GM23338 (cell line): ENCODE measurements at regions not wholly inside any gene's neighbourhood (a gene's known extent, or its start where the extent isn't known, plus 50 kb on each side); places are given as distances from the start of the nearest gene placed in this dataset.

Experiments
- ATAC-seq: fragments of 200-7000 bp; cut with Tn5 transposase; 3 replicates; pipeline ENCODE4 v1.9.1; 2020
- DNase-seq: peaks from one replicate; pipeline ENCODE4 v3.0.0-alpha.2; 2015; ENCODE audit warnings: low spot score
- H2AFZ ChIP-seq: fragments of 200-600 bp; sonication (generic); 2 replicates; pipeline ENCODE4 v1.8.0; 2016; ENCODE audit warnings: antibody characterized with exemption, mild to moderate bottlenecking, moderate library complexity
- H3F3A ChIP-seq: fragments of 200-600 bp; sonication (generic); replicated peaks from 2 replicates; pipeline ENCODE4 v1.8.0; 2017; ENCODE audit warnings: antibody characterized with exemption, mixed run types, low read depth
- H3K27ac ChIP-seq: fragments of 200-600 bp; sonication (generic); 2 replicates; pipeline ENCODE4 v1.6.1; 2016; ENCODE audit warnings: low read depth
- H3K27me3 ChIP-seq: fragments of 200-600 bp; sonication (generic); 2 replicates; pipeline ENCODE4 v1.8.0; 2016; ENCODE audit warnings: mild to moderate bottlenecking, mixed run types, moderate library complexity; ENCODE audit not compliant: insufficient read depth
- H3K36me3 ChIP-seq: fragments of 200-600 bp; sonication (generic); 2 replicates; pipeline ENCODE4 v1.8.0; 2016; ENCODE audit warnings: mild to moderate bottlenecking; ENCODE audit not compliant: insufficient read depth
- H3K4me1 ChIP-seq: fragments of 200-600 bp; sonication (generic); 2 replicates; pipeline ENCODE4 v1.8.0; 2016; ENCODE audit warnings: mild to moderate bottlenecking, moderate library complexity; ENCODE audit not compliant: insufficient read depth
- H3K4me2 ChIP-seq: fragments of 200-600 bp; sonication (generic); 2 replicates; pipeline ENCODE4 v1.7.1; 2017; ENCODE audit warnings: mixed run types
- H3K4me3 ChIP-seq: fragments of 200-600 bp; sonication (generic); 2 replicates; pipeline ENCODE4 v1.6.1; 2016; ENCODE audit warnings: mixed run types
- H3K79me2 ChIP-seq: fragments of 200-600 bp; sonication (generic); replicated peaks from 2 replicates; pipeline ENCODE4 v1.8.0; 2017; ENCODE audit warnings: mild to moderate bottlenecking; ENCODE audit not compliant: insufficient read depth
- H3K9me2 ChIP-seq: fragments of 200-600 bp; sonication (generic); 2 replicates; pipeline ENCODE4 v1.8.0; 2017; ENCODE audit not compliant: insufficient read depth
- H4K20me1 ChIP-seq: fragments of 200-600 bp; sonication (generic); replicated peaks from 2 replicates; pipeline ENCODE4 v1.8.0; 2017; ENCODE audit warnings: mild to moderate bottlenecking; ENCODE audit not compliant: insufficient read depth
- H3K27ac Mint-ChIP-seq: 2 replicates; pipeline ENCODE4 v1.8.0; 2020; ENCODE audit warnings: inconsistent platforms, mild to moderate bottlenecking, moderate library complexity, mixed read lengths
- H3K27me3 Mint-ChIP-seq: 3 replicates; pipeline ENCODE4 v1.8.0; 2022; ENCODE audit warnings: low read depth, mild to moderate bottlenecking, moderate library complexity, mixed read lengths, inconsistent platforms; ENCODE audit not compliant: insufficient read depth, poor library complexity
- H3K36me3 Mint-ChIP-seq: 3 replicates; pipeline ENCODE4 v1.8.0; 2021; ENCODE audit warnings: low read depth, mild to moderate bottlenecking, inconsistent platforms, moderate library complexity, mixed read lengths
- H3K4me1 Mint-ChIP-seq: 3 replicates; pipeline ENCODE4 v1.8.0; 2020; ENCODE audit warnings: mild to moderate bottlenecking, inconsistent platforms, mixed read lengths
- H3K4me3 Mint-ChIP-seq: 3 replicates; pipeline ENCODE4 v1.8.0; 2021; ENCODE audit warnings: moderate library complexity, mild to moderate bottlenecking, inconsistent platforms, mixed read lengths
- H3K9me3 Mint-ChIP-seq: 3 replicates; pipeline ENCODE4 v1.8.0; 2020; ENCODE audit warnings: moderate library complexity, mild to moderate bottlenecking, inconsistent platforms, mixed read lengths
- CREB1 ChIP-seq: fragments of 250-450 bp; sonication (Bioruptor Pico); IDR thresholded peaks from 2 replicates; pipeline ENCODE4 v1.5.0; 2020; ENCODE audit warnings: low read depth, mild to moderate bottlenecking, moderate library complexity
- CTCF ChIP-seq, 2 experiments: fragments of 200-600 bp in 1 of 2; sonication (generic) in 1 of 2; conservative IDR thresholded peaks; 2 replicates each; pipeline versions ENCODE4 v1.5.1 to v1.6.1; 2016 to 2017; ENCODE audit warnings: antibody characterized with exemption in 2 of 2, low read depth in 2 of 2, mild to moderate bottlenecking in 2 of 2, moderate library complexity in 1 of 2
- ETS1 ChIP-seq: IDR thresholded peaks from 2 replicates; pipeline ENCODE4 v1.6.1; 2016; ENCODE audit warnings: antibody characterized with exemption
- EZH2 ChIP-seq: fragments of 200-600 bp; sonication (generic); IDR thresholded peaks from one replicate; pipeline ENCODE4 v1.8.0; 2017; ENCODE audit warnings: antibody characterized with exemption, mild to moderate bottlenecking, low read depth; ENCODE audit not compliant: unreplicated experiment
- EZH2phosphoT487 ChIP-seq: fragments of 200-600 bp; sonication (generic); IDR thresholded peaks from one replicate; pipeline ENCODE4 v1.8.1; 2018; ENCODE audit warnings: antibody characterized with exemption; ENCODE audit not compliant: unreplicated experiment
- JUNB ChIP-seq: IDR thresholded peaks from one replicate; pipeline ENCODE4 v1.6.1; 2016; ENCODE audit warnings: antibody characterized with exemption; ENCODE audit not compliant: unreplicated experiment
- NANOG ChIP-seq: IDR thresholded peaks from 2 replicates; pipeline ENCODE4 v1.6.1; 2016; ENCODE audit warnings: antibody characterized with exemption, borderline replicate concordance
- POLR2AphosphoS5 ChIP-seq: IDR thresholded peaks from 2 replicates; pipeline ENCODE4 v1.6.1; 2016; ENCODE audit warnings: antibody characterized with exemption, low read depth
- REST ChIP-seq: IDR thresholded peaks from one replicate; pipeline ENCODE4 v1.6.1; 2018; ENCODE audit warnings: antibody characterized with exemption; ENCODE audit not compliant: unreplicated experiment
- STAT1 ChIP-seq: IDR thresholded peaks from one replicate; pipeline ENCODE4 v1.6.1; 2016; ENCODE audit warnings: antibody characterized with exemption; ENCODE audit not compliant: unreplicated experiment
- ZNF114 ChIP-seq: fragments of 250-450 bp; sonication (Bioruptor Pico); IDR thresholded peaks from 2 replicates; pipeline ENCODE4 v1.5.0; 2020; ENCODE audit warnings: mild to moderate bottlenecking, moderate library complexity
- ZNF331 ChIP-seq: fragments of 250-450 bp; sonication (Bioruptor Pico); IDR thresholded peaks from 2 replicates; pipeline ENCODE4 v1.5.0; 2020; ENCODE audit warnings: low read depth, mild to moderate bottlenecking, moderate library complexity
- TF ChIP-seq, protein P1 (sequence below): fragments of 250-450 bp; sonication (Bioruptor Pico); IDR thresholded peaks from 2 replicates; pipeline ENCODE4 v1.5.0; 2020; ENCODE audit warnings: mild to moderate bottlenecking, moderate library complexity

GRCh38 chr14:99009871-99010270 is 262.1 kb downstream of the BCL11B start:
- no peak for DNase-seq
- Histone ChIP-seq H3K36me3 (no peaks in the 10 kb centered on the region), H4K20me1 (no peaks in the 10 kb centered on the region), H2AFZ (no peak overlapping the region), H3K4me3 (no peak overlapping the region), H3K9me2 (no peaks in the 10 kb centered on the region), H3K27me3 (no peaks in the 10 kb centered on the region), H3K4me1 (no peaks in the 10 kb centered on the region), H3K4me2 (no peak overlapping the region), H3F3A (no peaks in the 10 kb centered on the region), H3K79me2 (no peaks in the 10 kb centered on the region), H3K27ac (no peak overlapping the region)
- peaks cover 3% of the 10 kb centered on the region for H3K27me3 Mint-ChIP-seq
- no peak overlapping the region for H3K4me3 Mint-ChIP-seq
- no peaks in the 10 kb centered on the region for H3K4me1 Mint-ChIP-seq
- TF ChIP-seq ZNF114 (CRISPR knock-in tag) (no peak), STAT1 (no peak), EZH2 (no peak), ETS1 (no peak), JUNB (no peak), EZH2phosphoT487 (no peak), CREB1 (CRISPR knock-in tag) (no peak), CTCF (conservative IDR thresholded peaks at IDR 0.05; ENCODE audit: low read depth in 2 of 2) (no peak), REST (no peak), ZNF331 (CRISPR knock-in tag) (no peak), NANOG (no peak), POLR2AphosphoS5 (no peak)
- TF ChIP-seq, protein P1, sequence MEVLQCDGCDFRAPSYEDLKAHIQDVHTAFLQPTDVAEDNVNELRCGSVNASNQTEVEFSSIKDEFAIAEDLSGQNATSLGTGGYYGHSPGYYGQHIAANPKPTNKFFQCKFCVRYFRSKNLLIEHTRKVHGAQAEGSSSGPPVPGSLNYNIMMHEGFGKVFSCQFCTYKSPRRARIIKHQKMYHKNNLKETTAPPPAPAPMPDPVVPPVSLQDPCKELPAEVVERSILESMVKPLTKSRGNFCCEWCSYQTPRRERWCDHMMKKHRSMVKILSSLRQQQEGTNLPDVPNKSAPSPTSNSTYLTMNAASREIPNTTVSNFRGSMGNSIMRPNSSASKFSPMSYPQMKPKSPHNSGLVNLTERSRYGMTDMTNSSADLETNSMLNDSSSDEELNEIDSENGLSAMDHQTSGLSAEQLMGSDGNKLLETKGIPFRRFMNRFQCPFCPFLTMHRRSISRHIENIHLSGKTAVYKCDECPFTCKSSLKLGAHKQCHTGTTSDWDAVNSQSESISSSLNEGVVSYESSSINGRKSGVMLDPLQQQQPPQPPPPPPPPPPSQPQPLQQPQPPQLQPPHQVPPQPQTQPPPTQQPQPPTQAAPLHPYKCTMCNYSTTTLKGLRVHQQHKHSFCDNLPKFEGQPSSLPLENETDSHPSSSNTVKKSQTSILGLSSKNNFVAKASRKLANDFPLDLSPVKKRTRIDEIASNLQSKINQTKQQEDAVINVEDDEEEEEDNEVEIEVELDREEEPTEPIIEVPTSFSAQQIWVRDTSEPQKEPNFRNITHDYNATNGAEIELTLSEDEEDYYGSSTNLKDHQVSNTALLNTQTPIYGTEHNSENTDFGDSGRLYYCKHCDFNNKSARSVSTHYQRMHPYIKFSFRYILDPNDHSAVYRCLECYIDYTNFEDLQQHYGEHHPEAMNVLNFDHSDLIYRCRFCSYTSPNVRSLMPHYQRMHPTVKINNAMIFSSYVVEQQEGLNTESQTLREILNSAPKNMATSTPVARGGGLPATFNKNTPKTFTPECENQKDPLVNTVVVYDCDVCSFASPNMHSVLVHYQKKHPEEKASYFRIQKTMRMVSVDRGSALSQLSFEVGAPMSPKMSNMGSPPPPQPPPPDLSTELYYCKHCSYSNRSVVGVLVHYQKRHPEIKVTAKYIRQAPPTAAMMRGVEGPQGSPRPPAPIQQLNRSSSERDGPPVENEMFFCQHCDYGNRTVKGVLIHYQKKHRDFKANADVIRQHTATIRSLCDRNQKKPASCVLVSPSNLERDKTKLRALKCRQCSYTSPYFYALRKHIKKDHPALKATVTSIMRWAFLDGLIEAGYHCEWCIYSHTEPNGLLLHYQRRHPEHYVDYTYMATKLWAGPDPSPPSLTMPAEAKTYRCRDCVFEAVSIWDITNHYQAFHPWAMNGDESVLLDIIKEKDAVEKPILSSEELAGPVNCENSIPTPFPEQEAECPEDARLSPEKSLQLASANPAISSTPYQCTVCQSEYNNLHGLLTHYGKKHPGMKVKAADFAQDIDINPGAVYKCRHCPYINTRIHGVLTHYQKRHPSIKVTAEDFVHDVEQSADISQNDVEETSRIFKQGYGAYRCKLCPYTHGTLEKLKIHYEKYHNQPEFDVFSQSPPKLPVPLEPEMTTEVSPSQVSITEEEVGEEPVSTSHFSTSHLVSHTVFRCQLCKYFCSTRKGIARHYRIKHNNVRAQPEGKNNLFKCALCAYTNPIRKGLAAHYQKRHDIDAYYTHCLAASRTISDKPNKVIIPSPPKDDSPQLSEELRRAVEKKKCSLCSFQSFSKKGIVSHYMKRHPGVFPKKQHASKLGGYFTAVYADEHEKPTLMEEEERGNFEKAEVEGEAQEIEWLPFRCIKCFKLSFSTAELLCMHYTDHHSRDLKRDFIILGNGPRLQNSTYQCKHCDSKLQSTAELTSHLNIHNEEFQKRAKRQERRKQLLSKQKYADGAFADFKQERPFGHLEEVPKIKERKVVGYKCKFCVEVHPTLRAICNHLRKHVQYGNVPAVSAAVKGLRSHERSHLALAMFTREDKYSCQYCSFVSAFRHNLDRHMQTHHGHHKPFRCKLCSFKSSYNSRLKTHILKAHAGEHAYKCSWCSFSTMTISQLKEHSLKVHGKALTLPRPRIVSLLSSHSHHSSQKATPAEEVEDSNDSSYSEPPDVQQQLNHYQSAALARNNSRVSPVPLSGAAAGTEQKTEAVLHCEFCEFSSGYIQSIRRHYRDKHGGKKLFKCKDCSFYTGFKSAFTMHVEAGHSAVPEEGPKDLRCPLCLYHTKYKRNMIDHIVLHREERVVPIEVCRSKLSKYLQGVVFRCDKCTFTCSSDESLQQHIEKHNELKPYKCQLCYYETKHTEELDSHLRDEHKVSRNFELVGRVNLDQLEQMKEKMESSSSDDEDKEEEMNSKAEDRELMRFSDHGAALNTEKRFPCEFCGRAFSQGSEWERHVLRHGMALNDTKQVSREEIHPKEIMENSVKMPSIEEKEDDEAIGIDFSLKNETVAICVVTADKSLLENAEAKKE (CRISPR knock-in tag): no peak
- H3K36me3 Mint-ChIP-seq: no peaks in the 10 kb centered on the region; the same call in 2 of the 3 replicates
- no peaks in the 10 kb centered on the region; the same call in 2 of the 3 replicates for H3K9me3 Mint-ChIP-seq
- no peak for ATAC-seq
- H3K27ac Mint-ChIP-seq: no peak overlapping the region
